ENCODE measurements at regions not wholly inside any gene's neighbourhood (a gene's known extent, or its start where the extent isn't known, plus 50 kb on each side); places are given as distances from the start of the nearest gene placed in this dataset.

- in situ Hi-C loops (cut with MboI; ENCODE audit: low pct_unique_long_range_greater_than_20kb, low sequenced_read_pairs, unreplicated experiment): no loop called here
- peak; percentile 87 for TF ChIP-seq CTCF (IDR thresholded peaks at IDR 0.05; ENCODE audit: extremely low read depth, insufficient read depth, missing control alignments)
- DNase-seq (ENCODE audit: low spot score): peak; percentile 67
These were observed 468.3 kb downstream of the AACS start for GRCh38 chr12:125533434-125534029.

DNA sequence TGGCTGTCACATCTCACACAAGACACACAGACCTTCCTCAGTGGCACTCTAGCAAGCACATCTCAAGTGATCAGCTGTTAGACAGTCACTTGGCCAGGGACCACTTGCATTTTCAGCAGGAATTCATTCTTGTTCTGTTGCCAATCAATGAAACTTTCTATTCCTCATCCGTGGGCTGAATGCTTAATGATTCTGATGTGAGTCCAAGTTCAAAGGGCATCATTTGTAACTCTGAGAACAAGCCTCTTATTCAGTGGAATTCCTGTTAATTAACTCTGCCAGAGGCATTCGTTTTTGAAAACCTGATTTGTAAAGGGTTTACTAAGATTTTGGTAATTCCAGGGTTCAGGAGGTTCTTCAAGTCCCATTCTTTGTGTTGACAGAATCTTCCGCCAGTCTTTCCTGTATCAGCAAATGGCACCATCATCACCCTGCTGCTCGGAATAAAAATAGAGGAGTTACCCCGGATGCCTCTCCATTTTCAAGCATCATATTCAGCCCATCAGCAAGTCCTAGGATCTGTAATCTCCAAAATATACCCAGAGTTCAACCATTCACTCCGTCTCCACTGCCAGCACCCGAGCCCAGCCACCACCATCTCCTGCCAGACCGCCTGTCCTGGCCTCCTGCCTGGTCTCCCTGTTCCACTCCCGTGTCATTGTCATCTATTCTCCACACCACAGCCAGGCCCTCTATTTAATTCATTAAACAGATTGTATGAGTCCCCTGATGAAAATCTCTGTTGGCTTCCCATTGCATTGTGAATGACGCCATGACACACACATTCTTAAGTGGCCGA lies 473.4 kb downstream of the AACS start:
- in situ Hi-C loops (cut with MboI; ENCODE audit: low pct_unique_long_range_greater_than_20kb, low sequenced_read_pairs, unreplicated experiment): no loop called here
- TF ChIP-seq CTCF (IDR thresholded peaks at IDR 0.05; ENCODE audit: extremely low read depth, insufficient read depth, missing control alignments): no peak
- DNase-seq (ENCODE audit: low spot score): no peak

DNA sequence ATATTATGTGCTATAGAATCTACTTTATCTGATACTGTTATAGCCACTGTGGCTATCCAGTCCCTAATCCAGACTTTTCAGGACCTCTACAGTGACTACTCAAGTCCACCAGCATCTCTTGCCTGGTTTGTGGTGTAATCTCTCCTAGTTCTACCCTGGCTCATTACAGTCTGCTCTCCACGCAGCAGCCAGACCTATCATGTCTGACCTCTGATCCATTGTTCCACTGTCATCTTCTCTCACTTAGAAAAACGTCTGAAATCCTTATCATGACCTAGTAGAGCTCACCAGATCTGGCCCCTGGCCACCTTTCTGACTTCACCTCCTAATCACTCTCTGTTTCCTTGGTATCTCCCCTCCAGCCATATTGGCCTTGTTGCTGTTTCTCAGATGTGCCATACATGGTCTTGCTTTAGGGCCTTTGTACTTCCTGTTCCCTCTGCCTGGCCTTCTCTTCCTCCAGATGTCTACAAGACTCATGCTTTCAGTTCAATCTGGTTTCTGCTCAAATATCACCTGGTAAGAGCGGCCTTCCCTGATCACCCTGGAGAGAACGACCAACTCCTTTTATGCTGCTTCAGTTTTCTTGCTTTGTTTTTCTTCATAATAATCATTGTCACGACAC lies 475.5 kb downstream of the AACS start:
- no peak for DNase-seq (ENCODE audit: low spot score)
- in situ Hi-C loops (cut with MboI; ENCODE audit: low pct_unique_long_range_greater_than_20kb, low sequenced_read_pairs, unreplicated experiment): no loop called here
- no peak for TF ChIP-seq CTCF (IDR thresholded peaks at IDR 0.05; ENCODE audit: extremely low read depth, insufficient read depth, missing control alignments)

DNA sequence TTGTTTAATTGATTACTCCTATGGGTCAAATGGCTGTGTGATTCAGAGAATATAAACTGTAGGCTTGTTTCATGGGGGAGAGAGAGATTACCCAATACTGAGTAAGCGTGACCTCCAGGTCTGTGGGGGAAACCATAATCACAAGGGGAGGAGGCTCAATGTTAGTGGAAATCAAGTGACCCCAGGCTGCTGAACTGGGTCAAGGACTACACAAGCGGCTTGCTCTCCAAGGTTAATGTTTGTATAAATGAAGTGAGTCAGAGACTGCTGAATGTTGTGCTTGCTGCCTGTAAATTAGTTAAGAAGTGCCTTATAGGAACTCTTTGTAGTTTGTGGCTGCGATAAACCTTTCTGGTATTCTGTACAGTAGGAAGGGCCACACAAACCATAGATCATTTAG lies 479.7 kb downstream of the AACS start:
- no peak for TF ChIP-seq CTCF (IDR thresholded peaks at IDR 0.05; ENCODE audit: extremely low read depth, insufficient read depth, missing control alignments)
- in situ Hi-C loops (cut with MboI; ENCODE audit: low pct_unique_long_range_greater_than_20kb, low sequenced_read_pairs, unreplicated experiment): no loop called here
- DNase-seq (ENCODE audit: low spot score): no peak

GRCh38 chr12:125549171-125549570 lies 483.9 kb downstream of the AACS start:
- TF ChIP-seq CTCF (IDR thresholded peaks at IDR 0.05; ENCODE audit: extremely low read depth, insufficient read depth, missing control alignments): no peak
- in situ Hi-C loops (cut with MboI; ENCODE audit: low pct_unique_long_range_greater_than_20kb, low sequenced_read_pairs, unreplicated experiment): no loop called here

GRCh38 chr12:125549836-125550235 lies 484.6 kb downstream of the AACS start:
- no peak for DNase-seq (ENCODE audit: low spot score)
- TF ChIP-seq CTCF (IDR thresholded peaks at IDR 0.05; ENCODE audit: extremely low read depth, insufficient read depth, missing control alignments): peak; percentile 54
- in situ Hi-C loops (cut with MboI; ENCODE audit: low pct_unique_long_range_greater_than_20kb, low sequenced_read_pairs, unreplicated experiment): no loop called here

More at GRCh38 chr12:125549171-125549570, 483.9 kb downstream of the AACS start:
- DNase-seq (ENCODE audit: low spot score): no peak

Data from GM13977 (cell line).